ENCODE measurements at regions not wholly inside any gene's neighbourhood (a gene's known extent, or its start where the extent isn't known, plus 50 kb on each side); places are given as distances from the start of the nearest gene placed in this dataset.

DNA sequence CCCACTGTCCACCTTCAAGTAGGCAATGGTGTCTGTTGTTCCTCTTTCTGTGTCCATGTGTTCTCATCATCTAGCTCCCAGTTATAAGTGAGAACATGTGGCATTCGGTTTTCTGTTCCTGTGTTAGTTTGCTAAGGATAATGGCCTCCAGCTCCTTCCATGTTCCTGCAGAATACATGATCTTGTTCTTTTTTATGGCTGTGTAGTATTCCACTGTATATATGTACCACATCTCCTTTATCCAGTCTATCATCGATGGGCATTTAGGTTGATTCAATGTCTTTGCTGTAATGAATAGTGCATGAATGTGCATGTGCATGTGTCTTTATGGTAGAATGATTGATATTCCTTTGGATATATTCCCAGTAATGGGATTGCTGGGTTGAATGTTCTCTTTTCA lies 123.3 kb upstream of the LHX5 start:
- TF ChIP-seq CTCF (IDR thresholded peaks at IDR 0.05; ENCODE audit: insufficient read depth, low read length, poor library complexity, severe bottlenecking) (no peak), EZH2phosphoT487 (conservative IDR thresholded peaks at IDR 0.05; ENCODE audit: low read length) (no peak)

All from SU-DHL-6 (cell line).